ENCODE measurements at regions not wholly inside any gene's neighbourhood (a gene's known extent, or its start where the extent isn't known, plus 50 kb on each side); places are given as distances from the start of the nearest gene placed in this dataset.

DNA sequence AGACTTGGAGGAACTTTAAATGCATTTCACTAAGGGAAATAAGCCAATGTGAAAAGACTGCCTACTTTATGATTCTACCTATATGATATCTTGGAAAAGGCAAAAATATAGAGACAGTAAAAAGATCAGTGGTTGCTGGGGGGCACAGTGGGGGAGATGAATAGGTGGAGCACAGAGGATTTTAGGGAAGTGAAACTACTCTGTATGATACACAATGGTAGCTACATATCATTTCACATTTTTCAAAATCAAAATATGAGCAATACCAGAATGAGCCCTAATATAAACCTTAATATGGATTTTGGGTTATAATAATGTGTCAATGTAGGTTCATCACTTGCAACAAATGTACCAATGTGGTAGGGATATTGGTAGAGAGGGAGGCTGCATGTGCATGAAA lies 161.4 kb upstream of the HTR1E start:
- TF ChIP-seq ZNF70 (CRISPR knock-in tag; IDR thresholded peaks at IDR 0.05) (no peak), ZFP3 (CRISPR knock-in tag; IDR thresholded peaks at IDR 0.05) (no peak), ZNF565 (CRISPR knock-in tag; conservative IDR thresholded peaks at IDR 0.05; ENCODE audit: low read depth) (no peak)
- TF ChIP-seq, protein P1, sequence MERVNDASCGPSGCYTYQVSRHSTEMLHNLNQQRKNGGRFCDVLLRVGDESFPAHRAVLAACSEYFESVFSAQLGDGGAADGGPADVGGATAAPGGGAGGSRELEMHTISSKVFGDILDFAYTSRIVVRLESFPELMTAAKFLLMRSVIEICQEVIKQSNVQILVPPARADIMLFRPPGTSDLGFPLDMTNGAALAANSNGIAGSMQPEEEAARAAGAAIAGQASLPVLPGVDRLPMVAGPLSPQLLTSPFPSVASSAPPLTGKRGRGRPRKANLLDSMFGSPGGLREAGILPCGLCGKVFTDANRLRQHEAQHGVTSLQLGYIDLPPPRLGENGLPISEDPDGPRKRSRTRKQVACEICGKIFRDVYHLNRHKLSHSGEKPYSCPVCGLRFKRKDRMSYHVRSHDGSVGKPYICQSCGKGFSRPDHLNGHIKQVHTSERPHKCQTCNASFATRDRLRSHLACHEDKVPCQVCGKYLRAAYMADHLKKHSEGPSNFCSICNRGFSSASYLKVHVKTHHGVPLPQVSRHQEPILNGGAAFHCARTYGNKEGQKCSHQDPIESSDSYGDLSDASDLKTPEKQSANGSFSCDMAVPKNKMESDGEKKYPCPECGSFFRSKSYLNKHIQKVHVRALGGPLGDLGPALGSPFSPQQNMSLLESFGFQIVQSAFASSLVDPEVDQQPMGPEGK (CRISPR knock-in tag; IDR thresholded peaks at IDR 0.05; ENCODE audit: borderline replicate concordance) = no peak

All from SK-N-SH treated with all-trans-retinoic acid at 6 μM for 48 hours (cell line).